ENCODE measurements at regions not wholly inside any gene's neighbourhood (a gene's known extent, or its start where the extent isn't known, plus 50 kb on each side); places are given as distances from the start of the nearest gene placed in this dataset.

- H3K36me3 ChIP-seq (ENCODE audit: control insufficient read depth in 4 of 4, insufficient read depth in 3 of 4, low read depth in 1 of 4, low read length in 3 of 4), result no peaks in the 10 kb centered on the region
- no peaks in the 10 kb centered on the region for H3K9me3 ChIP-seq (ENCODE audit: control insufficient read depth in 4 of 4, low read length in 3 of 4)
- no peaks in the 10 kb centered on the region for H3K27me3 ChIP-seq (ENCODE audit: control insufficient read depth in 4 of 4, insufficient read depth in 4 of 4, low read length in 3 of 4)
- no peak overlapping the region for H3K4me3 ChIP-seq (ENCODE audit: low read depth in 1 of 3, low read length in 3 of 3)
- H3K9ac ChIP-seq (ENCODE audit: low read depth in 1 of 2, low read length in 2 of 2), result no peak overlapping the region
- no peak for TF ChIP-seq NR2F2 (IDR thresholded peaks at IDR 0.05)
- TF ChIP-seq FOXA2 (IDR thresholded peaks at IDR 0.05), result no peak
- TF ChIP-seq YY1 (IDR thresholded peaks at IDR 0.05), result no peak
- TF ChIP-seq ATF3 (IDR thresholded peaks at IDR 0.05), result no peak
- no peak for TF ChIP-seq REST (IDR thresholded peaks at IDR 0.05)
- TF ChIP-seq TAF1 (conservative IDR thresholded peaks at IDR 0.05), result no peak
- no peak for TF ChIP-seq ZBTB33 (IDR thresholded peaks at IDR 0.05)
- TF ChIP-seq EGR1 (IDR thresholded peaks at IDR 0.05; ENCODE audit: low read depth in 2 of 2), result no peak
- TF ChIP-seq MAX (IDR thresholded peaks at IDR 0.05), result no peak
- TF ChIP-seq RXRA (IDR thresholded peaks at IDR 0.05), result no peak
- no peak for TF ChIP-seq FOXA1 (IDR thresholded peaks at IDR 0.05)
- TF ChIP-seq JUND (IDR thresholded peaks at IDR 0.05), result no peak
- TF ChIP-seq SP1 (IDR thresholded peaks at IDR 0.05), result no peak
- no peak for TF ChIP-seq CTCF (IDR thresholded peaks at IDR 0.05; ENCODE audit: low read depth, low read length, missing input control)
- TF ChIP-seq HNF4G (IDR thresholded peaks at IDR 0.05), result no peak
- no peak for TF ChIP-seq GABPA (IDR thresholded peaks at IDR 0.05 in 1 of 2, conservative IDR thresholded peaks at IDR 0.05 in 1 of 2)
- H3K27ac ChIP-seq (ENCODE audit: low read depth in 1 of 2, low read length in 2 of 2), result no peak overlapping the region
- DNase-seq (ENCODE audit: low spot score), result no peak
- H3K4me1 ChIP-seq (ENCODE audit: control insufficient read depth in 4 of 4, insufficient read depth in 4 of 4, low read length in 3 of 4), result no peaks in the 10 kb centered on the region
- 96% methylated on average over 14 of the region's 14 CpGs for WGBS
Observed at GRCh38 chr10:29820890-29821461, 186.2 kb upstream of the SVIL start.
